Activated naive CD8-positive, alpha-beta T cell treated with anti-CD3 and anti-CD28 coated beads, Interleukin-2, amount 50 U/mL, for 24 hours (primary cell): ENCODE measurements at regions not wholly inside any gene's neighbourhood (a gene's known extent, or its start where the extent isn't known, plus 50 kb on each side); places are given as distances from the start of the nearest gene placed in this dataset.

Experiments
- ATAC-seq: fragments of 150-1000 bp; cut with Tn5 transposase; one replicate; pipeline ENCODE4 v1.10.0; 2021
- DNase-seq: peaks from one replicate; pipeline ENCODE4 v3.0.0; 2021
- H3K27ac Mint-ChIP-seq: one replicate; pipeline ENCODE4 v1.8.0; 2021; ENCODE audit warnings: mild to moderate bottlenecking, mixed read lengths
- H3K27me3 Mint-ChIP-seq: one replicate; pipeline ENCODE4 v1.8.0; 2021; ENCODE audit warnings: mixed read lengths
- H3K36me3 Mint-ChIP-seq: one replicate; pipeline ENCODE4 v1.8.0; 2021; ENCODE audit warnings: low read depth, mixed read lengths
- H3K4me1 Mint-ChIP-seq: one replicate; pipeline ENCODE4 v1.8.0; 2021; ENCODE audit warnings: mixed read lengths
- H3K4me3 Mint-ChIP-seq: one replicate; pipeline ENCODE4 v1.8.0; 2021; ENCODE audit warnings: mild to moderate bottlenecking, moderate library complexity, mixed read lengths
- H3K9me3 Mint-ChIP-seq: one replicate; pipeline ENCODE4 v1.8.0; 2021; ENCODE audit warnings: mixed read lengths

DNA sequence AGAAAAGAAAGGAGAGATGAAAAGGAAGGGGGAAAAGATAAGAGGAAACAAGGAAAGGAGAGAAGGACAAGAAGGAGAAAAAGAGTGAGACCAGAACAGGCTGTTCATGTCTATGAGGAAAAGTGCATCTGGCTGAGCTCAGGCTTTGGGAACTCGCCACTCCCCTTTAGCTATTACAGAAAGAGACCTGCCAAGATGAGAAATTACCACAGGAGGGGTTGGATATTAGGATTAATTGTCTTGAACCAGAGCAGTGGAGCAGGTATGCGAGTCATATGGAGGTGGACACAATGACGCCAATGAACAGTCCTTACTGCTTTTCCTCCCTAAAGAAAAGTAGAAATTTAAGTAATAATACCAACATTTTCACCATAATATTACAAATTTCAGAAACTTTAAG is 577.0 kb upstream of the ARRDC4 start:
- no peaks in the 10 kb centered on the region for H3K27me3 Mint-ChIP-seq
- ATAC-seq: no peak

DNA sequence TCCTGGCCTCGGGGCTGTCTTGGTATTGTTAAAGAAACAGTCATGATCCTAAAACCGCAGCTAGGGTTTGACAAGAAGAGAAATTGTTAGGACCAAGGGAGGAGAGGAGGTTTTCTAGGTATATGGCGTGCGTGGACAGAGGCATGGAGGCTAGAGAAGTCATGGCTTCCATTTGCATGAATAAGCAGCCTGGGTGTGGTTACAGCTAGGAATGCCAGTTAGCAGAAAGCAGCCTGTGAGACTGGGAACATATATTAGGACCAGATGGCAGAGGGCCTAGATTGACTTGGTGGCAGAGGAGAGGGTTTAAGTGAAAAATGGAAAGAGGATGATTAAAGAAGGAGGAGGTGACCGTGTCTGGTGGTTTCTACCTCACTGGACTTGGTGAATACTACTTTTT is 573.6 kb upstream of the ARRDC4 start:
- Mint-ChIP-seq H3K4me3 (no peak overlapping the region), H3K4me1 (no peaks in the 10 kb centered on the region), H3K27ac (no peak overlapping the region), H3K27me3 (no peaks in the 10 kb centered on the region), H3K9me3 (peaks cover 4% of the 10 kb centered on the region), H3K36me3 (no peaks in the 10 kb centered on the region)
- DNase-seq (no peak), ATAC-seq (no peak)

More for the DNA sequence above, 577.0 kb upstream of the ARRDC4 start:
- H3K27ac Mint-ChIP-seq: no peak overlapping the region
- no peak for DNase-seq
- no peaks in the 10 kb centered on the region for H3K36me3 Mint-ChIP-seq
- H3K9me3 Mint-ChIP-seq: no peaks in the 10 kb centered on the region
- H3K4me1 Mint-ChIP-seq: no peaks in the 10 kb centered on the region
- no peak overlapping the region for H3K4me3 Mint-ChIP-seq

DNA sequence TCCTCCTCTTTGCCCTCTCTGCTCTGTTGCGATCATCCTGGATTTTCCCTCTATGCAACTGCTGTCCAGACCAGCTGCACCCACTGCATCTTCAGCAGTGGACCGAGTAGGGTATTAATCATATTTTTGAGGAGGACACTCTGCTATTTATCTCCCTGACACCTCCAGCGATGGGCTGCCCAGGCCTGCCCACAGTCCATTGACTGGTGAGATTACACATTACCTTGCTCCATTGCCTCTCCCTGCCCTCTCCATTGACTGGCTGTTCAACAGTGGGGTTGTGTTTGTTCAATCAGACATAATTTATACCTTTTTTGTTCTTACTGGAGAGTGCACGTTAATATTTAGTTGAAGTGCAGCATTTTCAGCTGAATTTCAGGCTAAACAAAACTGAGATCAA is 559.3 kb upstream of the ARRDC4 start:
- H3K4me3 Mint-ChIP-seq: no peak overlapping the region
- no peak overlapping the region for H3K27ac Mint-ChIP-seq
- H3K36me3 Mint-ChIP-seq: no peaks in the 10 kb centered on the region
- peaks cover 14% of the 10 kb centered on the region for H3K9me3 Mint-ChIP-seq
- DNase-seq (no peak), ATAC-seq (no peak)
- H3K27me3 Mint-ChIP-seq: no peaks in the 10 kb centered on the region
- H3K4me1 Mint-ChIP-seq: no peaks in the 10 kb centered on the region

DNA sequence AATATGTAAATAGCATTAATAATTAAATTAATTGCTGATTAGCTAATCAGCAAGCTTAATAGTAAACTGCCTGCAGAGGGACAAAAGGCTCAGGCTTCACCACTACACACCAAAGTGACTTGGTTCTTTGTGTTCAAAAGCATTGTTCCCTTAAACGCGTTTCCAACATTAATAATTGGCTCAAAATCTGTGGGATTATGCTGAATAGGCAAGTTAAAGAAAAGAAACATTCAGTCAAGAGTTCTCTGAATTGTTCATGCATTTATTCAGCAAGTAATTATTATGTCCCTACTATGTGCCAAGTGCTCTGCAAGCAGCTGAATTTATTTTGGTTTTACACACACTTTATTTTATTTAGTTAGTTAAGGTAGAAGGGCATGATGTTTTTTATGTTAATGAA is 558.5 kb upstream of the ARRDC4 start:
- Mint-ChIP-seq H3K4me3 (no peak overlapping the region), H3K27me3 (no peaks in the 10 kb centered on the region), H3K4me1 (no peaks in the 10 kb centered on the region), H3K27ac (no peak overlapping the region), H3K36me3 (no peaks in the 10 kb centered on the region), H3K9me3 (peaks cover 14% of the 10 kb centered on the region)
- ATAC-seq: no peak
- no peak for DNase-seq

DNA sequence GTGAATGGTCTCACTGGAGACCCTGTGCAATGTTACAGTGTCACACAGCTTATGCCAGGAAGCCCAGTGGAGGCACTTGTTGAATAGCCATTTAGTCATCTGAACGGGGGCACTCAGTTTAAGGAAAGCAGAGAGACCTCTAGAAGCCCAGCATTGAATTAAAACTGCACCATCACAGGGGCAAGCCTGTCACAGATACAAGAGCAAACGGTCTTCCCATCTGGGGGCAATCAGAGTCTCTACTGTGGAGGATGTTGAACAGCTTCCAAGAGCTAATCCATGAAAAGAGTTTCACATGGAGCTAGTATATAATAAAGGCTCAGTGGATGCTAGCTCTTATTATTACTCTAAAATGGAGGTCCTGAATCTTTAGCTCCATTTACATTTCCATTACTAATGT is 553.7 kb upstream of the ARRDC4 start:
- Mint-ChIP-seq H3K4me3 (no peak overlapping the region), H3K27ac (no peak overlapping the region), H3K4me1 (no peaks in the 10 kb centered on the region), H3K36me3 (no peaks in the 10 kb centered on the region), H3K9me3 (peaks cover 18% of the 10 kb centered on the region), H3K27me3 (no peaks in the 10 kb centered on the region)
- DNase-seq (no peak), ATAC-seq (no peak)

DNA sequence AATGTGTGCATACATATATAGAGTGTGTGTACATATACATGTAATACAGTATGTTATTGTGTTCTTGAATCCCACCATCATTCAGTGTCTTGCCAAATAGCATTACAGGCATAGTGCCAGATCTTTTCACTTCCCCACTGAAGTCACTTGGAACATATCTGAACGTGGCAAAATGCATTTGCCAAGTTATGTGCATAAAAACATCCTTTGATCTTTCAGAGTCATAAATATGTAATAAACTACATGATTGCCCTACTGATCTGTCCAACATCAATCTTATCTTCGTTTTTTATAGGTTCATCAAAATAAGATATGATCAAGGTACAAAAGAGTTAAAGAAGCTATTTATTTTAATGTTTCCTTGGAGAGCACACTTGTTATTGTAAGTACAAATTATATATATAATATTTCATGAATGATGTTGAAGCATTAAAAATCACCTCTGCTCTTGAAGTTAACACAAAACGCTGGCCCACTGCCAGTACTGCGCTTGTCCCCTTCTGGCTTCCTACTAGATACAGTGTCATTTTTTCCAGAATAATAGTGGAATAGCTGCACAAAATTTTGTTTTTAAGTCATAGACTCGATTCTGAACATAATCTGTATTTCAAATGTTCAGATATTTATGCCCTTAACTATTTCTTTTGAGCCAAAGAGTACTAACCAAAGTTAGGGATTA is 549.5 kb upstream of the ARRDC4 start:
- no peaks in the 10 kb centered on the region for H3K27me3 Mint-ChIP-seq
- peaks cover 4% of the 10 kb centered on the region for H3K9me3 Mint-ChIP-seq
- no peaks in the 10 kb centered on the region for H3K4me1 Mint-ChIP-seq
- H3K27ac Mint-ChIP-seq: no peak overlapping the region
- H3K4me3 Mint-ChIP-seq: no peak overlapping the region
- ATAC-seq (no peak), DNase-seq (no peak)
- no peaks in the 10 kb centered on the region for H3K36me3 Mint-ChIP-seq

DNA sequence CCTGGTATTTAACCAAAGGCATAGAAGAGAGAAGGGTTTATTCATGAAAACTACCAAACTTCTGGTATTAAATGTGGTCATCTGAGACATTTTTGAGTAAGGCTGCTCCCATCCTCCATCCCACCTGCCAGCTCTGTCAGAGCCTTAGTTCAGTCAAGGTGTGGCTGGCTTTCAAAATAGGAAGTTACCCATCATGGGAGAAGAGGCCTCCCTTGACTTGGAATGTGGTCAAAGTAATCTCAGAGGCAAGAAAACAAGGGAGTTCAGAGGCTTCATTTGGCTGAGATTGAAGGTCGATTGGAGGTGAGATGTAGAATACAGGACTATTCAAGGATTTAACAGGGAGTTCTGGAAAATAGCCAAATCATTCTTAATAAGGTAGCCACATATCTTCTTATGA is 540.4 kb upstream of the ARRDC4 start:
- Mint-ChIP-seq H3K9me3 (peaks cover 23% of the 10 kb centered on the region), H3K27me3 (no peaks in the 10 kb centered on the region), H3K27ac (no peak overlapping the region), H3K36me3 (no peaks in the 10 kb centered on the region), H3K4me1 (no peaks in the 10 kb centered on the region), H3K4me3 (no peak overlapping the region)
- no peak for DNase-seq
- no peak for ATAC-seq

DNA sequence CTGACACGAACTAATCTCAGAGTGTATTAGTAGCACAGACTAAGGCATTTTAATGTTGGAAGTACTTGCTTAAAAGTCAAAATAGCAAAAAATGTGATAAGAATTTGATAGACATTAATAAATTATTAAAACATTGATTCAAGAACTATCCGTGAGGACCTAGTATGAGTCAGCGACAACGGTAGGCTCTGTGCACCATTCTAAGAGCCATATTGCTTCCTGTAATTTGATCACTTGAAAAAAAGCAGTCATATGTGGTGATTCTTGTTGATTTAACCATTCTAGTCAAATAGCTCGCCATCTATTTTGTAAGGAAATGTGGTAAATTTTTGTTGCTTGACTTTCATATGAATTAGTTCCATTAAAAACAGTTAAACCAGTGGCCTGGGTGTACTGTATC is 534.9 kb upstream of the ARRDC4 start:
- Mint-ChIP-seq H3K27ac (no peak overlapping the region), H3K4me1 (no peaks in the 10 kb centered on the region), H3K4me3 (no peak overlapping the region), H3K9me3 (peaks cover 4% of the 10 kb centered on the region), H3K36me3 (no peaks in the 10 kb centered on the region), H3K27me3 (no peaks in the 10 kb centered on the region)
- ATAC-seq (no peak), DNase-seq (no peak)

DNA sequence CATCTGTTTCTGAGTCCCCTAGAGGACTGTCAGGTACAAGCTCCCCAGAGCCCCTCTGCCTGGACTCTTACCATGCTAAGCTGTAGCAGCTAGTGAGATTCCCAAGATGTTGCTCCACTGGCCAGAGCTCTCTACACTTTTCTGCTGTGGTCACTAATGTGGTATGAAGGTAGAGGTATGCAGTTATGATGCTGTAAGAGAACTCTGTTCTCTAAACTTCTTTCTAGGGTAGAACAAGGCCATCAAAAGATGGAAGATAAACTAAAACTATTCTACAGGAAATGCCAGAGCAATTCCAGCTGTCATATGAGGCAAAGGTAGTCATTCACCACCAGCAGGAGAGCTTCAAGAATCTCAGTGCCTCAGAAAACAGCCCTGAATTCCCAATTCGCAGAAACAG is 517.4 kb upstream of the ARRDC4 start:
- Mint-ChIP-seq H3K4me3 (no peak overlapping the region), H3K4me1 (no peaks in the 10 kb centered on the region), H3K27ac (no peak overlapping the region), H3K27me3 (no peaks in the 10 kb centered on the region), H3K9me3 (peaks cover 9% of the 10 kb centered on the region), H3K36me3 (no peaks in the 10 kb centered on the region)
- ATAC-seq (no peak), DNase-seq (no peak)

DNA sequence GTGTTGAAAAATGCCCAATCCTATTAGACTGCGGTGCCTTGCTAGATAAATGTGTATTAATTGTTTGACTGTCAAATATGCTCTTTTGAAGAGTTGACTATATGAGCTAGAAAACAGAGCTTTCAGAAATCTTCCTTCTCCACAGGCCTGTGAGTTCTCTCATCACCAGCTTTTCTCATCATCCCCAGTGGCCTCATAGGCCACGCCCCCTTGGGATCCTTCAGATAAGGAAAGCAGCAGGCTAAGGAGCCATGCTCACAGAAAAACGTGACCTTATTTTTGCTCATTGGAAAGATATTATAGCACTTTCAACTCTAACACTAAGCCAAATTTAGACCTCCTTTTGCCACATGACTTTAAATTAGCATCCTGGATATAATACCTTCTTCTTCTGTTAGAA is 514.4 kb upstream of the ARRDC4 start:
- Mint-ChIP-seq H3K36me3 (no peaks in the 10 kb centered on the region), H3K4me3 (no peak overlapping the region), H3K27ac (no peak overlapping the region), H3K9me3 (peaks cover 4% of the 10 kb centered on the region), H3K4me1 (no peaks in the 10 kb centered on the region), H3K27me3 (no peaks in the 10 kb centered on the region)
- no peak for ATAC-seq
- DNase-seq: no peak

DNA sequence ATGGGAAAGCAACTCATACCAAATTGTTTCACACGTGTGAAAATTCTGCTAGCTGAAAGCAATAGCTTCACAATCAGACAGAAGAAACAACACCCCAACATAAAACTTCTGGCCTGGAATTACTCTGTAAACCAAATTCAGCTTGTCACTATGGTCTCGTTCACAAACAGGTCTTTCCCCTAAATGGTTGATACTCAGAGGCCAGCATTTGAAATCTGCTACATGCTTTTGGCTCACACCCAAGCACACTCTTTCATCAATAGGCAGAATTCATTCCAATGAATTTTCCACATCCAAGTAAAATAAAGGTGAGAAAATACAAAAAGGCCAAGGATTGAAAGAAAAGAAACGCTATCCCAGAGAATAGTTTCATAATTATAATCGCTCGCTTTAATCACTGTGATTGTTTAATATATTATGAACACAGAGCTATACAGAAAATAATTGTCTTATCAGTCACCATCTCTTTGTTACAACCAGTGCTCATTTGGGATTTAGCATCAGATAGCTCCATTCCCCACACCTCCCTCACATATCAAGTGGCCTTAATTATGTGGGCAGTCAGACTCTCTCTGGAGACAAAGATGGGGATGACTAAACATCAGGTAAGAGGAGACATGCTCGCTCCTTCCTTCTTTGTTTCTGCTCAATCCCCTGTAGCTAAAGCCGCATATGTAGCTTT is 503.8 kb upstream of the ARRDC4 start:
- Mint-ChIP-seq H3K36me3 (no peaks in the 10 kb centered on the region), H3K27ac (no peak overlapping the region), H3K4me3 (no peak overlapping the region), H3K4me1 (no peaks in the 10 kb centered on the region), H3K27me3 (no peaks in the 10 kb centered on the region), H3K9me3 (no peaks in the 10 kb centered on the region)
- DNase-seq: no peak
- ATAC-seq: no peak

DNA sequence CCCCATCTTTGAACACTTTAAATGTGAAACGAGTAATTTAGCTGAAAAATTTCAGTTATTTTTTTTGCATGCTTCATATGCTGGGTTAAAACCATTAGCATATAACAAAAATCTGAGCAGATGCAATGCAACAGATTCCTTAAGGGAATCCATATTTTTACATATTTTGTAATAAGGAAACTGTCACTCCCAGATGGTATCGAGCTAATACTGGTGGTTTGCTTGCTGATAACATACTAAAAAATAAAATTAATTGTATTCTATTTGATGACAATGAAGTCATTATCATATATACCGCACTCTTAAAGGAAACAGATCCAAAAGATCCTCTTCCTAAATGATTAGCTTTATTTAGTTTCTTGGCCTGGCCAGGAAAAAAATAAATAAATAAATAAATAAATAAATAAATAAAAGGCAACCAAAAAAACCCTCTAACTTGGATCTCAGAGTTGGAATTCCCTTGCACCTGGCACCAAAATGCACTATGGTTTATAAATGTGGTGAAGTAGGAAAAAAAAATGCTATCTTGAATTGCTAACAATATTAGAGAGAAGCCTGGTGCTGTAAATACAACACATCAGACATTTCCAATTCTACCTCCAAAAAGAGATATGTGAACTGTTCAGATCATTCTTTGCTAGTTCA is 503.2 kb upstream of the ARRDC4 start:
- ATAC-seq (no peak), DNase-seq (no peak)
- Mint-ChIP-seq H3K36me3 (no peaks in the 10 kb centered on the region), H3K27ac (no peak overlapping the region), H3K4me1 (no peaks in the 10 kb centered on the region), H3K4me3 (no peak overlapping the region), H3K9me3 (no peaks in the 10 kb centered on the region), H3K27me3 (no peaks in the 10 kb centered on the region)

DNA sequence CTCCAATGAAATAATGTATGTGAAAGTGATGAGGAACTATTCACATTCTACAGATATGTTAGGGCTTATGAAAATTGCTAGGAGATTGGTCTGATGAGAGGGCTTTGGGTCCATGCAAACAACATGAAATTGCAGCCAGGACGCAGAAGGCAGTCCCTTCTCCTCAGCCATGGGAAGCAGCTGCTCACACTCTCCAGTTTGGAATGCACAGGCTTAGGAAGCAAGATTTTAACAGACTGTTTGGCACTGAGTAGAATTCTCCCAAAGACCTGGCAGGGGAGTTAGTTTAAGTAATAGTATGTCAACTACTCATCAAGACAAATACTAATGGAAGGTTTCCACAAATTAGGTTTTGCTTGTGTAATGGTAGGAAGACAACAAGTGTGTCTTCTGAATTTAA is 500.7 kb upstream of the ARRDC4 start:
- no peak overlapping the region for H3K4me3 Mint-ChIP-seq
- H3K27ac Mint-ChIP-seq: no peak overlapping the region
- DNase-seq: no peak
- no peaks in the 10 kb centered on the region for H3K9me3 Mint-ChIP-seq
- no peaks in the 10 kb centered on the region for H3K4me1 Mint-ChIP-seq
- H3K36me3 Mint-ChIP-seq: no peaks in the 10 kb centered on the region
- no peak for ATAC-seq
- no peaks in the 10 kb centered on the region for H3K27me3 Mint-ChIP-seq

DNA sequence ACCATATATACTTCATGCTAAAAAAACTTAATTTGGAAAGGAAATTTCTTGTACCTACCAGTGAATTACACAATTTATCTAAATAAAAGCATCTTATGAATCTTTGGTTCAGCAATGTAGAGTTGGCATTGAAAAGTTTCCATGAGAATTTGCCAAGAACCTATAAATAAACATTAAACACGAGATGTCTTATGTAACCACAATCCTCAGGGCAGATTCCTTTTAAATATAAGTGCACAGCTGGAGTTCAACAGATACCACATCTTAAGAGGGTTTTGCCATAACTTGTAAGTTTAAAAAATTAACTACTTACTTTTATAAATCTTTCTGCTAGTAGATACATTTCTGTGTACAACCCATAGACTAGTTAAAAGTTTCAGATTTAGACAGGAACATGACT is 499.3 kb upstream of the ARRDC4 start:
- Mint-ChIP-seq H3K27me3 (no peaks in the 10 kb centered on the region), H3K4me3 (no peak overlapping the region), H3K36me3 (no peaks in the 10 kb centered on the region), H3K4me1 (no peaks in the 10 kb centered on the region), H3K27ac (no peak overlapping the region), H3K9me3 (peaks cover 4% of the 10 kb centered on the region)
- no peak for DNase-seq
- ATAC-seq: no peak

DNA sequence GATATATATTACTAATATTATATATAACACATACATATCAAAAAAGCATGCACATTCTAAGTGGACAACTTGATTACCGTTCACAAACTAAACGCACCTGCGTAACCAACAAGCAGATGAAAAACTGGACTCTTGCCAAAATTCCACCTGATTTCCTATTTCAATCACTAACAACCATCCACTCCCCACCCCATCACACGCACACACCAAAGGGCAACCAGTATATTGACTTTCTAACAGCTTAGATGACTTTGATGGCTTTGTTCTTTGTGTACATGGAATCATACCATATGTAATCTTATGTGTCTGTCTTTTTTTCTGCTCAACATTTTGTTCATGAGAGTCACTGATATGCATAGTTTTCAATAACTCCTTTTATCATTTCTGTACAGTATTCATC is 496.8 kb upstream of the ARRDC4 start:
- no peak for ATAC-seq
- Mint-ChIP-seq H3K36me3 (no peaks in the 10 kb centered on the region), H3K4me1 (no peaks in the 10 kb centered on the region), H3K9me3 (peaks cover 4% of the 10 kb centered on the region), H3K27me3 (no peaks in the 10 kb centered on the region), H3K27ac (no peak overlapping the region), H3K4me3 (no peak overlapping the region)
- no peak for DNase-seq
